ENCODE measurements at regions not wholly inside any gene's neighbourhood (a gene's known extent, or its start where the extent isn't known, plus 50 kb on each side); places are given as distances from the start of the nearest gene placed in this dataset.
"Not testable (repeated sequence)": the region's sequence is repeated elsewhere in the genome, so short reads cannot be mapped to it uniquely, and the experiment has no call there.

DNA sequence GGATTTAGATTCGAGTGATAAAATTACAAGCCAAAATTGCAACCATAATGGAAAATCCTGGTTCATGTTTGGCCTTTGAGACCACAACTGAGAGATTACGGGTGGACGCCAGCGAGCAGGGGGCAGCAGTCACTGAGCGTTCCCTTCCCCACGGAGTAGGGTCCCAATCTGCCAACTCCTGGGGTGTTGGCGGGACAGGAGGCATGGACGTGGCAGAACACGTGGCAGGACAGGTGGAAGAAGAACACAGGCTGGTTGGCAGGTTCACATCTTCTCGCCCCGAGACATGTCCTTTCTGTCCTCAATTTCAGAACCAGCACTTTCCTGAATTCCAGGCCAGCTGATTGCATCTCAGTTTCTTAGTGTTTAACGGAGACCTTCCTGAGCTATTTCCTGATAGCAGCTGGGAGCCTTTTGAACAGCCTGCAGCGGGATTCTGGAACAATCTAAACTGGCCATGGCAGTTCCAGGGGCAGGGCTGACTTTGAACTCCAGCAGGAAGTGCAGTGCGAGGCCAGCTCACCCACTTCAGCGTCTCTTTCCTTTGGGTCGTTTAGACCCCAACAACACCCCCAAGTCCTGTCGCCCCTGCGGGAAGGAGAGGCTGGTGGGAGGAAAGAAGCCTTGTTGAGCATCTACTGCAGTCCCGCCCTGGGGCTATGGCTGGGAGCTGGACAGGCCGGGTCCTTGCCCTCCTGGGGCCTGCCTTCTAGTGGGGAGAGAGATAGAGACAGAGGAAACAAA, 159.1 kb upstream of the FOXF1 start:
- TF ChIP-seq CTCF (IDR thresholded peaks at IDR 0.05; ENCODE audit: low read depth, low read length, missing control alignments): no peak
- DNase-seq (ENCODE audit: extremely low read depth, low read depth): no peak
- no peak overlapping the region for H3K4me3 ChIP-seq (replicated peaks; ENCODE audit: low read depth, low read length)

- DNase-seq (ENCODE audit: extremely low read depth, low read depth); H3K4me3 ChIP-seq (replicated peaks; ENCODE audit: low read depth, low read length): not testable (repeated sequence)
Measured at GRCh38 chr16:86351785-86352139, 158.6 kb upstream of the FOXF1 start.

- TF ChIP-seq CTCF (IDR thresholded peaks at IDR 0.05; ENCODE audit: low read depth, low read length, missing control alignments): no peak
Measured at GRCh38 chr16:86353148-86353547, 157.2 kb upstream of the FOXF1 start.

DNA sequence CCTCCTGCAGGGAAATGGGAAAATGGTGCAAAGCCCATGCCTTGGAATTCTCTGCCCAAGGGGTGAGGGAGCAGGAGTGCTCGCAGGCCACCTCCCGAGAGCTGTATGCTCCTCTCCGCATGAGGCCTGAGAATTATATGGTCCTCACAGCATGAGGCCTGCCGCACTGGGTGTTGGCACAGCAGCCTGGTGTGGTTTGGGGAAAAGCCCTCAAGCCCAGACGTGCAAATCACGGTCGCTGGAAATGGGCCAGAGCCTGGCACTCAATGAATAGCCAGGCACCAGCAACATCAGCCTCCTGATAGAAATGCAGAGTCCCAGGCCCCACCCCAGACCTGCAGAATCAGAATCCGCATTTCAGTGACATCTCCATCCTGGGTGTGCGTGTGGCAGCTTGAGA, 156.4 kb upstream of the FOXF1 start:
- DNase-seq (ENCODE audit: extremely low read depth, low read depth): no peak
- TF ChIP-seq CTCF (IDR thresholded peaks at IDR 0.05; ENCODE audit: low read depth, low read length, missing control alignments): no peak
- H3K4me3 ChIP-seq (replicated peaks; ENCODE audit: low read depth, low read length): no peak overlapping the region

More at GRCh38 chr16:86353148-86353547, 157.2 kb upstream of the FOXF1 start:
- no peak overlapping the region for H3K4me3 ChIP-seq (replicated peaks; ENCODE audit: low read depth, low read length)
- no peak for DNase-seq (ENCODE audit: extremely low read depth, low read depth)

DNA sequence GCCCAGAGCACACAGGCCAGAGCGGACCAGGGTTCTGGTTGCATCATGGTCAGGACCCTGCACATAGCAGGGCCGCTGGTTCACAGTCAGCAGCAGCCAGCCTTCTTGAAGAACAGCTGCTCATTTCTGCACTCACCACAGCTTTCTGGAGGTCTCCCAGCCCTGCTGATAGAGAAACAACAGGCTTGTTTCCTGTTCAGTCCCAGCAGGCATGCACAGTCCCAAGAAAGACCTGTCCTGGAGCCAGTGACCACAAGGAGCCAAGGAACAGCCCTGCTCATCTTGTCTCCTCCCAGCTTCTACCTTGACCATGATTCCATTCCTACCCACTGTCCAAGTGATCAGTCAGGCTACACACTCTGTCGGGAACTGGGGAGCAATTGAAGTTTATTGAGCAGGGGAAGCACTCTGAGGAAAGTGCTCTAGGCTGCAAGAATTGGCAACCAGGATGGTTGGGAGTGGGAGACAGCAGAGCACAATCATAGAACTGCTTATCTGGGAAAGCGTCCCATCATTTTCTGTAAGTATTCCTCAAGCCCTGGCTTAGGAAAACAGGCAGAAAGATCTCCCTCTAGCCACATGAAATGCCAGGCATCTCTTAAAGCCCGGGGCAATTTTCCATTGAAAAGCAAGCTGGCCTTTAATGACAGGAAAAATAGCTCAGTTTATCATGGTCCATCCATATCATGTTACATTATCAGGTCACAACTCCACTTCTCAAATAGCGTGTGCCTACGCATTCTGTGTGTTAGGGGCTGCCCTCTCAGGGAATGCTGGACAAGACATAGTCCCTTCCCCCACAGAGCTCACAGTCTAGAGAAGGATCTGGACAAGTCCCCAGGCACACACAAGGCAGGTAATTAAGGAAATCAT, 155.4 kb upstream of the FOXF1 start:
- no peak for DNase-seq (ENCODE audit: extremely low read depth, low read depth)
- no peak for TF ChIP-seq CTCF (IDR thresholded peaks at IDR 0.05; ENCODE audit: low read depth, low read length, missing control alignments)
- H3K4me3 ChIP-seq (replicated peaks; ENCODE audit: low read depth, low read length): no peak overlapping the region

DNA sequence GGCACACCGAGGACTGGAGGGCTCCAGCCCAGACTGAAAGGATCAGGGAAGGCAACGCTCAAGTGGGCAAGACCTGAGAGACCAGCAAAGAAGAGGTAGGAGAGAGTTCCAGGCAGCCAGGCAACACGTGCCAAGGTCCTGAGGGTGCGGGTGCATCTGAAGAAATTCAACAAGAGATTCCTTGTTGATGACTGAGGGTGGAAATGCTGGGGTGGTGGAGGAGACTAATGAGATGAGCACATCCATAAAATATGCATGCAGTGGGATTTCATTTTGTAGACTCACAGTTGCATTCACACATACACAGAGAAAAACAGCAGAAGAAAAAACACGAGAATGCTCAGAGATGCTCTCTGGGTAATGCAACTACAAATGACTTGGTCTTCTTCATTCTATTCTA, 154.8 kb upstream of the FOXF1 start:
- no peak for DNase-seq (ENCODE audit: extremely low read depth, low read depth)

More for the DNA sequence above, 154.8 kb upstream of the FOXF1 start:
- no peak overlapping the region for H3K4me3 ChIP-seq (replicated peaks; ENCODE audit: low read depth, low read length)
- no peak for TF ChIP-seq CTCF (IDR thresholded peaks at IDR 0.05; ENCODE audit: low read depth, low read length, missing control alignments)
